Stimulated activated CD4-positive, alpha-beta T cell treated with anti-CD3 and anti-CD28 coated beads, Interleukin-2, amount 100 ng/mL, for 4 hours (primary cell): ENCODE measurements at regions not wholly inside any gene's neighbourhood (a gene's known extent, or its start where the extent isn't known, plus 50 kb on each side); places are given as distances from the start of the nearest gene placed in this dataset.
"Not testable (repeated sequence)": the region's sequence is repeated elsewhere in the genome, so short reads cannot be mapped to it uniquely, and the experiment has no call there.

Experiments used
- DNase-seq: peaks from one replicate; pipeline ENCODE4 v3.0.0-alpha.2; 2020; ENCODE audit warnings: low read depth

GRCh38 chr6:15901141-15902115 is 227.5 kb upstream of the MYLIP start:
- DNase-seq = no peak

- DNase-seq = no peak
These were observed 230.2 kb upstream of the MYLIP start for GRCh38 chr6:15898693-15899092.

- DNase-seq = no peak
These were observed 231.6 kb upstream of the MYLIP start for GRCh38 chr6:15897063-15897876.

GRCh38 chr6:15894973-15895725 is 232.3 kb upstream of the DTNBP1 start:
- DNase-seq = no peak

- no peak for DNase-seq
These were observed 230.9 kb upstream of the DTNBP1 start for GRCh38 chr6:15893556-15894253.

GRCh38 chr6:15892369-15892768 is 229.5 kb upstream of the DTNBP1 start:
- DNase-seq = no peak

GRCh38 chr6:15888798-15889772 is 226.3 kb upstream of the DTNBP1 start:
- DNase-seq = no peak

GRCh38 chr6:15887491-15888461 is 224.9 kb upstream of the DTNBP1 start:
- no peak for DNase-seq

- no peak for DNase-seq
These were observed 222.8 kb upstream of the DTNBP1 start for GRCh38 chr6:15885624-15886023.

- DNase-seq = not testable (repeated sequence)
These were observed 220.8 kb upstream of the DTNBP1 start for GRCh38 chr6:15883593-15883992.

- DNase-seq = no peak
These were observed 220.1 kb upstream of the DTNBP1 start for GRCh38 chr6:15882915-15883314.

GRCh38 chr6:15882345-15882744 is 219.5 kb upstream of the DTNBP1 start:
- DNase-seq = no peak

- no peak for DNase-seq
These were observed 218.3 kb upstream of the DTNBP1 start for GRCh38 chr6:15881150-15881549.

GRCh38 chr6:15880262-15880973 is 217.6 kb upstream of the DTNBP1 start:
- DNase-seq = no peak

- DNase-seq = peak; percentile 6
These were observed 216.8 kb upstream of the DTNBP1 start for GRCh38 chr6:15879371-15880261.

- no peak for DNase-seq
These were observed 214.4 kb upstream of the DTNBP1 start for GRCh38 chr6:15877231-15877630.

GRCh38 chr6:15876406-15876805 is 213.6 kb upstream of the DTNBP1 start:
- no peak for DNase-seq
